Karpas-422 (cell line): ENCODE measurements at regions not wholly inside any gene's neighbourhood (a gene's known extent, or its start where the extent isn't known, plus 50 kb on each side); places are given as distances from the start of the nearest gene placed in this dataset.
"Not testable (repeated sequence)": the region's sequence is repeated elsewhere in the genome, so short reads cannot be mapped to it uniquely, and the experiment has no call there.

Experiments used
- DNase-seq: peaks from one replicate; pipeline ENCODE4 v3.0.0-alpha.2; 2015
- H2AFZ ChIP-seq: fragments of 200-600 bp; sonication (generic); 2 replicates; pipeline ENCODE4 v1.6.1; 2014; ENCODE audit warnings: antibody characterized with exemption, low read length, mixed read lengths
- H3K27ac ChIP-seq: fragments of 200-600 bp; sonication (generic); 2 replicates; pipeline ENCODE4 v1.5.1; 2014; ENCODE audit warnings: mild to moderate bottlenecking, low read length, moderate library complexity
- H3K27me3 ChIP-seq: fragments of 200-600 bp; sonication (generic); 2 replicates; pipeline ENCODE4 v1.6.1; 2014; ENCODE audit warnings: low read length, mixed read lengths
- H3K36me3 ChIP-seq: fragments of 200-600 bp; sonication (generic); 2 replicates; pipeline ENCODE4 v1.6.1; 2014; ENCODE audit warnings: low read length, mixed read lengths; ENCODE audit not compliant: insufficient read depth
- H3K4me1 ChIP-seq: fragments of 200-600 bp; sonication (generic); 2 replicates; pipeline ENCODE4 v1.6.1; 2014; ENCODE audit warnings: mild to moderate bottlenecking, low read length, mixed read lengths
- H3K4me2 ChIP-seq: fragments of 200-600 bp; sonication (generic); 2 replicates; pipeline ENCODE4 v1.6.1; 2014; ENCODE audit warnings: low read length, low read depth, mild to moderate bottlenecking; ENCODE audit not compliant: poor library complexity, severe bottlenecking
- H3K4me3 ChIP-seq: fragments of 200-600 bp; sonication (generic); 2 replicates; pipeline ENCODE4 v1.5.1; 2014; ENCODE audit warnings: mild to moderate bottlenecking, antibody characterized with exemption, low read length, mixed read lengths
- H3K79me2 ChIP-seq: fragments of 200-600 bp; sonication (generic); 2 replicates; pipeline ENCODE4 v1.6.1; 2014; ENCODE audit warnings: mild to moderate bottlenecking, low read length, mixed read lengths
- H3K9ac ChIP-seq: fragments of 200-600 bp; sonication (generic); 2 replicates; pipeline ENCODE4 v1.6.0; 2014; ENCODE audit warnings: low read length
- H3K9me2 ChIP-seq: fragments of 200-600 bp; sonication (generic), shearing (Covaris generic); replicated peaks from 2 replicates; pipeline ENCODE4 v1.6.0; 2014; ENCODE audit warnings: mild to moderate bottlenecking, low read length, moderate library complexity; ENCODE audit not compliant: insufficient read depth
- H3K9me3 ChIP-seq: fragments of 300-700, 200-600 bp; sonication (generic); 2 replicates; pipeline ENCODE4 v1.6.1; 2014; ENCODE audit warnings: low read length, mixed read lengths
- H4K20me1 ChIP-seq: fragments of 200-600 bp; sonication (generic); 2 replicates; pipeline ENCODE4 v1.6.1; 2014; ENCODE audit warnings: mild to moderate bottlenecking, antibody characterized with exemption, low read length, low read depth; ENCODE audit not compliant: insufficient read depth

DNA sequence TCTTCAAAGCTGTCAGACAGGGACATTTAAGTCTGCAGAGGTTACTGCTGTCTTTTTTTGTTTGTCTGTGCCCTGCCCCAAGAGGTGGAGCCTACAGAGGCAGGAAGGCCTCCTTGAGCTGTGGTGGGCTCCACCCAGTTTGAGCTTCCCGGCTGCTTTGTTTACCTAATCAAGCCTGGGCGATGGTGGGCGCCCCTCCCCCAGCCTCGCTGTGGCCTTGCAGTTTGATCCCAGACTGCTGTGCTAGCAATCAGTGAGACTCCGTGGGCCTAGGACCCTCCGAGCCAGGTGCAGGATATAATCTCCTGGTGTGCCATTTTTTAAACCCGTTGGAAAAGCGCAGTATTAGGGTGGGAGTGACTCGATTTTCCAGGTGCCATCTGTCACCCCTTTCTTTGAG, 918.7 kb upstream of the MAN1A1 start:
- H3K4me3 ChIP-seq, H3K4me2 ChIP-seq, H3K27me3 ChIP-seq, H3K9me3 ChIP-seq, H3K4me1 ChIP-seq, H3K36me3 ChIP-seq, H3K27ac ChIP-seq, DNase-seq, H4K20me1 ChIP-seq, H3K9me2 ChIP-seq, H2AFZ ChIP-seq, H3K9ac ChIP-seq, H3K79me2 ChIP-seq: not testable (repeated sequence)

DNA sequence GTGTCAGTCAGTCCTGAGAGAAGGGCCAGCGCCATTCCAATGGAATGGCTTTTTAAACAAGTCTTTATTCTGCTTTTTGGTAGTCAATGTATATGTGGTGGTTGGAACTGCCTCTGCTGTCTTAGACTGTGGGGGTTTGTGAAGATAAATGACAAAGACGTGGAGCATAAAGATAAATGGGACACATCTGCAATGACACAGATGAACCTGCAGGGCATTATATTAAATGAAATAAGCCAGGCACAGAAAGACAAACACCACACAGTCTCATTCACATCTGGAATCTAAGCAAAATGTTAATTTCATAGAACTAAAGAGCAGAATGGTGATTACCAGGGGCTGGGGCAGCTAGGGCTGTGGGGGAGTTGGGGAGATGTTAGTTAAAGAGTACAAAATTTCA, 912.8 kb upstream of the MAN1A1 start:
- Histone ChIP-seq H4K20me1 (no peaks in the 10 kb centered on the region), H3K4me3 (no peak overlapping the region), H3K79me2 (no peaks in the 10 kb centered on the region), H3K4me1 (no peaks in the 10 kb centered on the region), H3K4me2 (no peak overlapping the region), H3K9ac (no peak overlapping the region), H3K9me3 (peaks cover 11% of the 10 kb centered on the region; the same call in 1 of the 2 replicates), H3K27ac (no peak overlapping the region), H2AFZ (no peak overlapping the region), H3K27me3 (no peaks in the 10 kb centered on the region), H3K9me2 (no peaks in the 10 kb centered on the region), H3K36me3 (no peaks in the 10 kb centered on the region)
- DNase-seq, result no peak

DNA sequence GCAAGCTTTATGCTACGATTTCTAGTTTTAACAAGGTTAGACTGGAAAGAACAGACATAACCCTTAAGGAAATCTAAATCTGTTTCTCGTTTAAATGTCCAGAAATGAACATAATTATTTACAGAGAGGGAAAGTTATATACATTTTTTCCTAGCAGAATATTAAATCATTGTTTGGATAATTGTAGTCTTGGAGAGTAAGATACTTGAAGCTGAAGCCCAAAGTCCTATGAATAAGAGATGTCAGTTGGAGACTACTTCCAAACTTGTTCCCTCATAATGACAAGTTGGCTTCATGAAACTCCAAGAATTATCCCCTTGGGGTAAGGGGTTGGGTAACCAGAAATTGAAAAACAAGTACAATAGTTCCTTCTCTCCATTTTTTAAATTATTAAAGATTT, 911.1 kb upstream of the MAN1A1 start:
- H3K9me3 ChIP-seq, result peaks cover 11% of the 10 kb centered on the region; the same call in 1 of the 2 replicates
- no peaks in the 10 kb centered on the region for H3K4me1 ChIP-seq
- H3K9me2 ChIP-seq, result no peaks in the 10 kb centered on the region
- no peak overlapping the region for H3K4me2 ChIP-seq
- no peak overlapping the region for H2AFZ ChIP-seq
- DNase-seq, result no peak
- H3K27ac ChIP-seq, result no peak overlapping the region
- H3K36me3 ChIP-seq, result no peaks in the 10 kb centered on the region
- no peaks in the 10 kb centered on the region for H3K79me2 ChIP-seq
- no peaks in the 10 kb centered on the region for H4K20me1 ChIP-seq
- H3K27me3 ChIP-seq, result no peaks in the 10 kb centered on the region
- H3K4me3 ChIP-seq, result no peak overlapping the region
- no peak overlapping the region for H3K9ac ChIP-seq

DNA sequence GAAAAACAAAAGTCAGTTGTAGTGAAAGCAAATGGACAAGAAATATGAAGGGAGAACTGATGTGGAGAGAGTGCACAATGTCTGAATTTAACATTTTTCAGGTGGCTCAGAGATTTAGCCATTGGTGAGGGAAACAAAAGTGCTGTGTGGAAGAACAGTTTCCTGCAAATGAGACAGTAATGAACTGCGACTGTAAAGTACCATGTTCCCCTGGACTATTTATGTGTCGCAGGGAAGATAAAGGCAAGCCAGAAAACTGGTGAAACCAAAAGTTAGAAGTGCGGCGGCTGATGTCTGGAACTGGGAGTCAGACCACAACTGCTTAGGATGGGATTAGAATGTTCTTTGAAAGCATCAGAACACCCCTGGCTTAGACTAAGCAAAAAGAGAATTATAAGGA, 905.1 kb upstream of the MAN1A1 start:
- Histone ChIP-seq H2AFZ (no peak overlapping the region), H3K9me2 (no peaks in the 10 kb centered on the region), H3K4me1 (no peaks in the 10 kb centered on the region), H3K27ac (no peak overlapping the region), H3K79me2 (no peaks in the 10 kb centered on the region), H3K9me3 (peaks cover 10% of the 10 kb centered on the region; the same call in 1 of the 2 replicates), H3K4me2 (no peak overlapping the region), H4K20me1 (no peaks in the 10 kb centered on the region), H3K27me3 (no peaks in the 10 kb centered on the region), H3K4me3 (no peak overlapping the region), H3K36me3 (no peaks in the 10 kb centered on the region), H3K9ac (no peak overlapping the region)
- no peak for DNase-seq

DNA sequence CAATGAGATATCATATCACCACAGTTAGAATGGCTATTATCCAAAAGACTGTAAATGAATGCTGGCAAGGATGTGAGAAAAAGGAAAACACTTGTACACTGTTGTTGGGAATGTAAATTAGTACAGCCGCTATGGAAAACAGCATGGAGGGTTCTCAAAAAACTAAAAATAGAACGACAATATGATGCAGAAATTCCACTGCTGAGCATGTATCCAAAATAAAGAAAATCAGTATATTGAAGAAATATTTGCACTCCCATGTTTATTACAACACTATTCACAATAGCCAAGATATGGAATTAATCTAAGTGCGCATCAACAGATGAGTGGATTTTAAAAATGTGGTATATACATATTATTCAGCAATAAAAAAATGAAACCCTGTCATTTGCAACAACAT, 898.9 kb upstream of the MAN1A1 start:
- H3K79me2 ChIP-seq, result no peaks in the 10 kb centered on the region
- no peak overlapping the region for H3K27ac ChIP-seq
- no peaks in the 10 kb centered on the region for H3K27me3 ChIP-seq
- H3K9me2 ChIP-seq, result no peaks in the 10 kb centered on the region
- no peak overlapping the region for H3K9ac ChIP-seq
- no peak for DNase-seq
- H3K36me3 ChIP-seq, result no peaks in the 10 kb centered on the region
- H3K9me3 ChIP-seq, result peaks cover 12% of the 10 kb centered on the region
- no peak overlapping the region for H2AFZ ChIP-seq
- H4K20me1 ChIP-seq, result no peaks in the 10 kb centered on the region
- H3K4me1 ChIP-seq, result no peaks in the 10 kb centered on the region
- no peak overlapping the region for H3K4me3 ChIP-seq
- H3K4me2 ChIP-seq, result no peak overlapping the region

DNA sequence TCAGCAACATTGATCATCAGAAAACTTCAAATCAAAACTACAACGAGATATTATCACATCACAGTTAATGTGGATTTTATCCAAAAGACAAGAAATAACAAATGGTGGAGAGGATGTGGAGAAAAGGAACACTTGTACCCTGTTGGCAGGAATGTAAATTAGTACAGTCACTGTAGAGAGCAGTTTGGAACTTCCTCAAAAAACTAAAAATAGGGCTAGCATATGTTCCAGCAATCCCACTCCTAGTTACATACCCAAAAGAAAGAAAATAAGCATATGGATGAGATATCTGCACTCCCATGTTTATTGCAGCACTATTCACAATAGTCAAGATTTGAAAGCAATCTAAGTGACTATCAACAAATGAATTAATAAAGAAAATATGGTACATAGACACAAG, 887.7 kb upstream of the MAN1A1 start:
- H2AFZ ChIP-seq, result no peak overlapping the region
- H3K79me2 ChIP-seq, result no peaks in the 10 kb centered on the region
- H3K4me1 ChIP-seq, result no peaks in the 10 kb centered on the region
- no peak overlapping the region for H3K9ac ChIP-seq
- no peak overlapping the region for H3K27ac ChIP-seq
- peaks cover 26% of the 10 kb centered on the region for H3K9me3 ChIP-seq
- H3K9me2 ChIP-seq, result no peaks in the 10 kb centered on the region
- H3K27me3 ChIP-seq, result no peaks in the 10 kb centered on the region
- DNase-seq, result no peak
- no peak overlapping the region for H3K4me3 ChIP-seq
- no peaks in the 10 kb centered on the region for H3K36me3 ChIP-seq
- H3K4me2 ChIP-seq, result no peak overlapping the region
- H4K20me1 ChIP-seq, result no peaks in the 10 kb centered on the region

DNA sequence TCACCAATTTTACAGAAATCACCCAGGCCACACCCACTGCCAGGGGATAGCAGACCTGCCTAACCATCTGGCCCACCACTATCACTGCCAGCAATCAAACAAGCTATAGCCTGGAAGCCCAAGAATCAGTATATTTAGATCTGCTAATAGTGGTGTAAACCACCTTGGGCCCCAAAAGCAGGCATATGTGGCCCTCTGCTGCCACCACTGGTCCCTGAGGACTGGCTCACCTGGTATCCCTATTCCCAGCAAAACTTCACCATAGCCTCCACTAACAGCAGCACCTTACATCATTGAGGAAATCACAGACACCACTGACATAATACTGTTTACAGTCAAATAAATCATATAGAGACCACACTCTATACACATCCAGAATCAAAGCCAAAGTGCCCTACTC, 880.4 kb upstream of the MAN1A1 start:
- H3K9me2 ChIP-seq, result no peaks in the 10 kb centered on the region
- H3K4me2 ChIP-seq, result no peak overlapping the region
- no peaks in the 10 kb centered on the region for H3K79me2 ChIP-seq
- peaks cover 20% of the 10 kb centered on the region for H3K9me3 ChIP-seq
- no peak overlapping the region for H3K27ac ChIP-seq
- H4K20me1 ChIP-seq, result no peaks in the 10 kb centered on the region
- H3K36me3 ChIP-seq, result no peaks in the 10 kb centered on the region
- no peaks in the 10 kb centered on the region for H3K4me1 ChIP-seq
- no peak overlapping the region for H2AFZ ChIP-seq
- no peak for DNase-seq
- no peak overlapping the region for H3K4me3 ChIP-seq
- H3K27me3 ChIP-seq, result no peaks in the 10 kb centered on the region
- H3K9ac ChIP-seq, result no peak overlapping the region

DNA sequence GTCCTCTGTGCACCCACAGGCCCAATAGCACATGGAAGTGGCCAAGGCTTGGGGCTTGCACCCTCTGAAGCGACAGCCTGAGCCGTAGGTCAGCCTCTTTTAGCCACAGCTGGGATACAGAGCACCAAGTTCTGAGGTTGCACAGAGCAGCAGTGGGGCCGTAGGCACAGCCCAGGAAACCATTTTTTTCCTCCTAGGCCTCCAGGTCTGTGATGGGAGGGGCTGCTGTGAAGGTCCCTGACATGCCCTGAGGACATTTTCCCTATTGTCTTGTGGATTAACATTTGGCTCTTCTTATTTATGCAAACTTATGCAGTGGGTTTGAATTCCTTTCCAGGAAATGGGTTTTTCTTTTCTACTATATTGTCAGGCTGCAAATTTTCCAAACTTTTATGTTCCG, 878.7 kb upstream of the MAN1A1 start:
- no peaks in the 10 kb centered on the region for H3K4me1 ChIP-seq
- H3K9me2 ChIP-seq, result no peaks in the 10 kb centered on the region
- H3K27me3 ChIP-seq, result no peaks in the 10 kb centered on the region
- H3K79me2 ChIP-seq, result no peaks in the 10 kb centered on the region
- no peak overlapping the region for H3K4me2 ChIP-seq
- H3K9ac ChIP-seq, result no peak overlapping the region
- H3K36me3 ChIP-seq, result no peaks in the 10 kb centered on the region
- peaks cover 24% of the 10 kb centered on the region for H3K9me3 ChIP-seq
- H3K4me3 ChIP-seq, result no peak overlapping the region
- H3K27ac ChIP-seq, result no peak overlapping the region
- no peak overlapping the region for H2AFZ ChIP-seq
- no peaks in the 10 kb centered on the region for H4K20me1 ChIP-seq
- DNase-seq, result no peak

DNA sequence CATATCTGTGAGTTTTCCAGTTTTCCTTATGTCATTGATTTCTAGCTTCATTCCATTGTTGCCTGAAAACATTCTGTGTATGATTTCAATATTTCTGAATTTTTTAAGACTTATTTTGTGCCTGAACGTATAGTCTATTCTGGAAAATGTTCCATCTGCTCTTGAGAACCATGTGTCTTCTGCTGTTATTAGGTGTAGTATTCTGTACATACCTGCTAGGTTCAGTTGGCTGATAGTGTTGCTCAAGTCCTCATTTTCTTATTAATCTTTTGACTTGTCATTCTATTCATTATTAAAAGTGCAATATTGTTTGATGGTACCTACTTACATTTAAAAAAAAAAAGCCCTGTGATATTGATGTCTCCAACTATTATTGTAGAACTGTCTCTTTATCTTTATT, 869.8 kb upstream of the MAN1A1 start:
- Histone ChIP-seq H3K4me2 (no peak overlapping the region), H3K9me2 (no peaks in the 10 kb centered on the region), H3K4me3 (no peak overlapping the region), H3K9ac (no peak overlapping the region), H3K36me3 (no peaks in the 10 kb centered on the region), H3K27ac (no peak overlapping the region), H3K4me1 (no peaks in the 10 kb centered on the region), H3K9me3 (peaks cover 27% of the 10 kb centered on the region), H4K20me1 (no peaks in the 10 kb centered on the region), H3K27me3 (no peaks in the 10 kb centered on the region), H2AFZ (no peak overlapping the region), H3K79me2 (no peaks in the 10 kb centered on the region)
- DNase-seq, result no peak
